ENCODE measurements at regions not wholly inside any gene's neighbourhood (a gene's known extent, or its start where the extent isn't known, plus 50 kb on each side); places are given as distances from the start of the nearest gene placed in this dataset.

GRCh38 chr13:105519771-105520170, 1015.7 kb downstream of the EFNB2 start:
- no peak for DNase-seq (ENCODE audit: low read depth)

GRCh38 chr13:105518086-105518485, 1017.4 kb downstream of the EFNB2 start:
- no peak for DNase-seq (ENCODE audit: low read depth)

DNA sequence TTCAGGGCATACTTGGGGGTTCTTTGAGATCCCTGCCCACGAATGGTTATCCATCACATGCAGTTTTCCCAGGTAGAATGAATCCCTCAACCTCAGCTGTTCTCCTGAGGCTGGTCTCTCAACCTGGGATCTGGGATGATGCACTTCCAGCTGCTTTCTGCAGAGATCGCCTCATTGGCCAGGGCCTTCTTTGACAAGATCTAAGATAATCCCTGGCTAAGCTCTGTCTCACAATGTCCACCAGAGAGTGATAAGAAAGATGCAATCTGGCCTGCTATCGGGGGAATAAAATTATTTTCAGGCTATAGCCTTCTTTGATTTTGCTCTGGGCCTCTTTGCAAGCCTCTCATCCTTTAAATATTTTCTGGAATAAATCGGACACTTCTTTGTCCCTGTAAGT, 1021.1 kb downstream of the EFNB2 start:
- DNase-seq (ENCODE audit: low read depth) = no peak

DNA sequence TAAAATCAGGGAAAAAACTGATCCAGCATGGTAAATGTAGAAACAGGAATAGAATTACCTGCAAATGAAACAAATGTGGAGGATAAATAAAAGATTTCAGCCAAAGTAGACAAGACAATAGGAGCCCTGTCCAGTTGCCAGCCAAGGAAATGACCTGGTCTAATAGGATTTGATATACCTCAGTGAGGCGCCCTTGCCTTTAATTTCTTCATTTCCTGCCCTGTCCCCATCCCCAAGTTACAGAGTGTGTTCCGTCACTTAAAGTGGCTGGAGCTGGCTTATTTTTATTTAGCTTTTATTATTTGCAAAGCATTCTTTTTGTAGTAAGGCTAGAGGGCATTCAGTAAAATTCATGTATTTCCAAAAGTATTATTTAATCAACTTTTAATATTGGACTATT, 1022.0 kb downstream of the EFNB2 start:
- DNase-seq (ENCODE audit: low read depth) = no peak

DNA sequence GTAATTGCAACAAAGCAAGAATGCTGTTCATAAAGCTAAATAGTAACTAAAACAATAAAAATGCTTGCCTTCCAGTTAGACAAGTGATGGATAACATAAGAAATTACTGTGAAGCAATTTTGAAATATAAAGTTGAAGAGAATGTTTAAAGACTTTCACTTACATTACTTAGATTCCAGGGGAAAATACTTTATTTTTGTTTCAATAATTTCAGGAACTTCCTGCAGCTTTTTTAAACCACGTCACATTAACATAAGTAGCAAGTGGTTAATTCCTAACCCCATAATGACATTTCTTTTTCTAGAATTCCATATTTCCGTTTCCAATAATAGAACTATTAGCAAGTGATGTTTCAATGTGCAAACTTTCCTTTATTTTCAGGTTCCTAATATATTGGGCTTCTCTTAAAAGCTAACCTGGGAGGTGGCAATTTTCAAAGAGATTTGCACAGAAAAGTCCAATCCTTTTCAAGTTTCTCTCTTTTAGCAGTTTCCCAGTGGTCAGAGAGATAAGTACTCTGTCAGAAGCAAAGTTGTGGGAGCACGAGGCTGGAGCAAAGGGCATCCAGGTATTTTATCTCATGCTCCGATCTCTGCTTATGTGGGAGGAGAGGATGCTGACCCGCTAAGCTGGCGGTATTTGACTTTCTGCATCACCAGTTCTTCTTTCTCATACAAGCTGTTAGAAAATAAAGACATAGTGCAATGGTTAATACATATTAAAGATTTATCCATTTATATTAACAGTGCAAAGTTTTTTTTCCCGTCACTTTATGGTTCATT, 1025.3 kb downstream of the EFNB2 start:
- no peak for DNase-seq (ENCODE audit: low read depth)

DNA sequence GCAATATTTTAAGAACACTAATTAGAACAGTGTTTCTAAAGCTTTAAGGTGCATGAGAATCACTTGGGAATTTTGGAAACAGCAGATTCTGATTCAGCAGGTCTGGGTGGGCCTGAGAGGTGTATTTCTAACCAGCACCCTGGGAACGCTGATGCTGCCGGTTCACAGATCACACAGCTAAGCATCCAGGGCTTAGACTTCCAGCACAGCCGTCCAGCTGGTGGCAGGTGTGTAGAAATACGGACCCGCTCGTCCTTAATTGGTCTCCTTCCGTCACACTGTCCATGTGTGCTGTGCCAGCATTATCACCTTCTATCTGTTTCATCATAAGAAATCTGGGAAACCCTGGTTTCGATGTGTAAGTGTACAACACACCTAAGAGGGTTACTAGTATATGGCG, 1029.0 kb downstream of the EFNB2 start:
- no peak for DNase-seq (ENCODE audit: low read depth)

DNA sequence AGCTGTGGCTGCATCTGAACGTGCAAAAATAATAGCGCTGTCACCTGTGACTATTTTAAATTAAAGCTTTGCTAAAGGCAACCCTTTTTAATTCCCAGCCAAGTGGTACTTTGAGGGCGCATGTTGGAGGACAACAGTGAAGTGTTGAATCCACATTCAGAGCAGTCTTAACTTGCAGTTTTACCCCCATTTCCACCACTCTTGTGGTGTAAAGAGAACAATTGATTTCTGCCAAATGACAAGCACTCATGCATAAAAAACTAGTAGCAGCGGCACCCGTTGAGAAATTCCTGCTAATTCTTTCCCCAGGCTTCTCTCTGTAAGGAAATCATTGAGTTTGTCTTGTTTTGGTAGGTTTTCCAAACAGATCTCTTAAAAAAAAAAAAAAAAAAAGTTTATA, 1033.3 kb downstream of the EFNB2 start:
- no peak for DNase-seq (ENCODE audit: low read depth)

DNA sequence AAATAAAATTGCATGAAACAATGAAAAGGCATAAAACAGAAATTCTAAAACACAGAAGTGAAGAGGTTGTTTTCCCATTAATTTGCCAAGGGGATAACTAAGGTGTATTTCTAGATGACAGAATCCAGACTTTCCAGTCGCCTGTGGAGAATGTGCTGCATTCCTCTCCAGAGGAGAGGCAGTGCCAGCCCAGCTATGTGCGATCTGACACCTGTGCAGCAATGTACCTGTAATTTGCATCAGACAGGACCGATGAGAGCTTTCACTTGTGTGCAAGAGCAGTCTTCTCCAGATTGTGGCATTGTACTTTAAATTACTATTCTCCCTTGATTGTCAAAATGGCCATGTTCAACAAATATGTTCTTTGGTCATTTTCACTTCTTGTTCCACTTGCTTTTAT, 1037.9 kb downstream of the EFNB2 start:
- DNase-seq (ENCODE audit: low read depth) = no peak

DNA sequence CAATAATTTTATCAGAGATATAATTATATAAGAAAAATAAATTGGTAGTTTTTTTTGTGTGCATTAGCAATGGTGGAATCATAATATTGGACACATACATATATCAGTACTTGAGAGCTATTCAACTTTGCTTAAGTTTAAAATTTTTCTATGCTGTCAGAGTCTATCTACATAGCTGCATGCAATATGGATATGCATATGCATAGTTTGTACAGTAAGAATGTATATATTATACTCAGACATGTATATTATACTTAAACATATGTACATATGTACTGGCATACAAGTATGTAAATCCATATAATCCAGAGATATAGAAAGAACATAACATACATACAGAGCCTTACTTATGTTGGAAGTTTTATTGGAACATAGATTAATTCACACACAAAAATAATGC, 1043.2 kb downstream of the EFNB2 start:
- DNase-seq (ENCODE audit: low read depth) = no peak

DNA sequence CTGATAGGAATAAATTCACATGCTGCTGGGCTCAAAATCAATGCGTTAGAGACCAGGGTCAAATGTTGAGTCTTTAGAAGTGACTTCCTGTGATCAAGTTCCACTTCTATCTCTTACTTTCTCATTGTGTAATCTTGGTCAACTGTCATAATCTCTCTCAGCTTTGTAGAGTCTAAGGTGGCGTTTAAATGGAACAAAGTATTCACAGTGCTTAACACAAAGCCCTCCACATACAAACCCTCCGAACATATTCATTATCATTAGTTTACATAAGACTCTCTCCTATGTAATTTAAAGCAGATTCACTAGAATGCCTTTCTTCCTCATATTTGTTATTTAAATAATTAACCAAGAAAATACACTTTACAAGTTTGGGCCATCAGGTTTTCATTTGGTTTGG, 1044.1 kb downstream of the EFNB2 start:
- no peak for DNase-seq (ENCODE audit: low read depth)

- DNase-seq (ENCODE audit: low read depth) = no peak
These were observed 1050.4 kb downstream of the EFNB2 start for GRCh38 chr13:105485081-105485480.

DNA sequence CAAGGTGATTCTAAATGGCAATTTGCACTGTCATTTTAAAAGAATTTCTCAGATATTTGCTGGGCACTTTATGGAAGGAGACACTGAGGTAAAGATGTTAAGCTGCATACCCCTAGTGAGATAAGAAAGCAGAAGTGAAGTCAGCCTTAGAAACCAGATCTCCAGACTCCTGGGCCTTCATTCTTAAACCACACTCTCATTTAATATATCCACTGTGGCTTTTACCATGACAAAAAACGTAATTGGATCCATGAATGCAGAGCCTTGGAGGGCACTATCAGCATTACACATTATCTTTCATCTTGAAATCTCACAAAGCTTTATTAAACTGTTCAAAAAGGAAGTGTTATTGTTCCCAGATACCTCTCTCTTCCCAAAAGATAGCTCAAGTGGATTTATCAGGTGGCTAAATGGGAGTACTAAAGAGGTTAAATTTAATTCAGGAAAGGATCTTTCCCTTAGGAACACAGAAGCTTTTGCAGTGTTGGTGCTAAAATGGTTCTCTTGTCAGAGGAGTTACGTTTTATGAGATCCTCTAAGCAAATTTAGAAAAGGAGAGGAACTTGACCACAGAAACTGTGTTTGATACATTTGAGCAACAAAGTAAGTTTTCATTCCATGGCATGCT, 1060.4 kb downstream of the EFNB2 start:
- no peak for DNase-seq (ENCODE audit: low read depth)

DNA sequence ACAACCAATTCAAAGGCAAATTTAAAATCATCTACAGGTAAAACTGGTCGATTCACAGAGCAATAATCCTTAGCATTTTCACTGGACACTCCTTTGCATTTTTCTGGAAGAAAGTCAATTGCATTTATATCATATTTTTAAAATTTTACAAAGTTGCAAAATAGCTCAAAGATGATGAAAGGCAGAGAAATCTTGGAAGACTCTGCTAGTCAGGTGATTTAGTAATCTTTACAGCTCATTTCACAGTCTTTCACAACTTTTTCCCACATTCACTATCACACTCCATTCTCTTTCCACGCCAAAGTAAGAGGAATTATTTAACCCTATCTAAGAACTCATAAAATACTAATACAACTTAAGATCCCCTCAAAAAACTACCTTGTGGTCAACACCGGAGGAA, 1063.8 kb downstream of the EFNB2 start:
- no peak for DNase-seq (ENCODE audit: low read depth)

DNA sequence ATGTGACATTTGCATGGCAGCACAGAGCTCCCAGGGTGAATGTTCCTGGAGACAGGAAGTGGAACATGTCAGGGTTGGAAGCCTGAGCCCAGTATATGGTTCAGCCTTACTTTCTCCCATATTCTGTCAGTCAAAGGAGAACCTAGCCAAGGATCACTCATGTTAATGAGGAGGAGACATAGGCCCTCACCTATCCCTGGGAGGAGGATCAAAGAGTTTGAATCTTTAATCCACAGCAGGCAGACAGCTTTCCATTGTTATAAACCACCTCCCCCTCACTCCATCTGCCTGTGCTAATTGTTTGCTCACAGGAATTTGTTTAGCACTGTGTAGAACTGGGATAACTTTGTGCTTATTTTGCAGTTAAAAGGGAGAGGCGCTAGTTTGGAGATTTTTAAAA, 1069.1 kb downstream of the EFNB2 start:
- DNase-seq (ENCODE audit: low read depth) = no peak

GRCh38 chr13:105465745-105466144, 1069.7 kb downstream of the EFNB2 start, which contains the start of gene DAOA:
Gene DAOA (plus strand): TSS chr13:105466045.
- DNase-seq (ENCODE audit: low read depth) = no peak

GRCh38 chr13:105465251-105465650, 1070.2 kb downstream of the EFNB2 start:
- no peak for DNase-seq (ENCODE audit: low read depth)

- DNase-seq (ENCODE audit: low read depth) = no peak
These were observed 1071.2 kb downstream of the EFNB2 start for GRCh38 chr13:105464249-105464648.

- DNase-seq (ENCODE audit: low read depth) = no peak
These were observed 1072.4 kb downstream of the EFNB2 start for GRCh38 chr13:105463011-105463501.

GRCh38 chr13:105462098-105462497, 1073.4 kb downstream of the EFNB2 start:
- no peak for DNase-seq (ENCODE audit: low read depth)

- DNase-seq (ENCODE audit: low read depth) = no peak
These were observed 1082.6 kb downstream of the EFNB2 start for GRCh38 chr13:105452895-105453294.

DNA sequence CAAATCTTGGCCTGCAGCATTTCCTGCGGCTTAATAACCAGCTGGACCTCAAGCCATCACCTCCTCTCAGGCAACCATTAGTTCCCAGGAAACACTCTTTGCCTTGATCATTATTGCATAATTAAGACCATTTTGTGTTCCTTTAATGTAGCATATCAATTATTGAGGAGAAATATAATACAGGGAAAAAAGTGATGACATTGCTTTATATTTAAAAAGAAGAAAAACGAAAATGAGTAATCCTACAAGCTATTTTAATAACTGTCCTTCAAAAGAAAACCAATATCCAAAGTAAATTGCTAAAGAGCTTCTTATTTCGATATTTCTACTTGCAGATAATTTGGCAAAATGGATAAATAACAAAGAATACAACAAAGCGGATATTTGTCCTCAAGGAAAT, 1084.7 kb downstream of the EFNB2 start:
- DNase-seq (ENCODE audit: low read depth) = no peak

DNA sequence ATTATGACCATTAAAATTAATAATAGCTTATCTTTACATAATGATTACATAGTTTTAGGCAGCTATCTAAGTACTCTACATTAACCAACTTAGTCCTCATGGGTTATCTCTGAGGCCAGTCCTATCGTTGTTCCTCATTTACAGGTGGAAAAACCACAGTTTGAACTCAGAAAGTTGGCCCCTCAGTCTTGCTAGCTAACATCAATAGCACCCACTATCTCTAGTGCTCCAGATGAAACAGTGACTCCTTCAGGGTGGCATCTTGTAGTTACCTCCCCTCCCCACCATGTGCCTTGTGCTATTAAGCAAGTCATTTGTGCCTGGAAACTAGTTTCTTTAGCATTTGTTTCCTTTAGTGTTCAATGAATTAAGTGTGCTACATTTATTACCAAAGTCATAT, 1086.7 kb downstream of the EFNB2 start:
- DNase-seq (ENCODE audit: low read depth) = no peak

DNA sequence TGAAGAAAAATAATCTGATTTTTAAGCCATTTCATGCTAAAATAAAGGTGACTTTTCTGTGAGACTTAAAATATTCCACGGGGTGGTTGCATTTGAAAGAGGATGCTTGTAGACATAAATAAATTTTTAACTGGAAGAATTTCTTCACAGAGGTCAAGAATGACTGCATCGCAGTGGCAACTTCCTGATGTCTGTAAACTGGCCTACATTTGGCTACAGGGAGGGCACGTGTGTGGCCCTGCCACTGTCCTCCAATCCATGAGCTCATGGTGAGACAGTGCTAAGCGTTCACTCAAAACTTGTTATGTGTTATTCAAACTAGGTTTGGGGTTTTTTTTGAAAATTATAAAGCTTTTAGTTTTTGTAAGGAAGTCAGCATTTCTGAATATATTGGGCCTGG, 1089.3 kb downstream of the EFNB2 start:
- no peak for DNase-seq (ENCODE audit: low read depth)

DNA sequence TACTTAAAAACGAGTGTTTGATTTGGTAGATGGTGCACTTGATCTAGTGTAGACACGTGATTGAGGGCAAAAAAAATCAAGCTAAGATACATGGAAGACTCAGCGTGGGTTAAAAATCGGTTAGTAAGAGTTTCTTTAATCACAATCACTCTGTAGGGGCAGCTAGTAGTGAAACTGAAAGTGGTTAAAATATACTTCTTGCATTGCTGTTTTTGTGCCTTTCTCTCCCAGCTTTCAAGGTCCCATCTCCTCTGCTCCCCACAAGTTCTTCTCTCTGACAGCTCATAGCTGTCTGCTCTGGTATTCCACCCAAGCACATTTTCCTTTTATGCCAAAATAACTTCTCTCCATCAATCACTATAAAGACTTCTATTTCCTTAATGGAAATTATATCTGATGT, 1089.7 kb downstream of the EFNB2 start:
- no peak for DNase-seq (ENCODE audit: low read depth)

Measured in stimulated activated CD8-positive, alpha-beta memory T cell treated with anti-CD3 and anti-CD28 coated beads, Interleukin-4, amount 100 ng/mL, for 24 hours (primary cell).